Stimulated activated CD4-positive, alpha-beta T cell treated with anti-CD3 and anti-CD28 coated beads, Interleukin-4, amount 100 ng/mL, for 24 hours (primary cell): ENCODE measurements at regions not wholly inside any gene's neighbourhood (a gene's known extent, or its start where the extent isn't known, plus 50 kb on each side); places are given as distances from the start of the nearest gene placed in this dataset.
"Not testable (repeated sequence)": the region's sequence is repeated elsewhere in the genome, so short reads cannot be mapped to it uniquely, and the experiment has no call there.

ENCODE experiments used
- DNase-seq: peaks from one replicate; pipeline ENCODE4 v3.0.0-alpha.2; 2020

DNA sequence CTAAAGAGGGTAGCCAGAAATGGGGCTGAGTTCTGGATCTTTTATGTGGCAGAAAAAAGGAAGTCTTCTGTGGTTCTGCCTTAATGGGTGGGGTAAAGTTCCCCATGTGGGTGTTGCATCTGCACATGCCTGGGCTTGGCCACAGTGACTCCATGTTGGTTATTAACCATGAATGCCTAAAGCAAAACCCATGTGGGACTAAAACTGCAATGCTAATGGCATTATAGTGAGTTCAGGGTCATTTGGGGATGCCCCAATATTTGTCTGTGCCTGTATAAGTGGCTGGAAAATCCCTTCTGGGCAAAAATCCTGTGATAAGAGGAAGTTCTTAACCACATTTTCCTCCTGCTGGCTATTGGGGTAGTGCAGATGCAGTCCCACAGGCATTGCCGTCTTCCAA, 857.4 kb downstream of the FAT4 start:
- no peak for DNase-seq

DNA sequence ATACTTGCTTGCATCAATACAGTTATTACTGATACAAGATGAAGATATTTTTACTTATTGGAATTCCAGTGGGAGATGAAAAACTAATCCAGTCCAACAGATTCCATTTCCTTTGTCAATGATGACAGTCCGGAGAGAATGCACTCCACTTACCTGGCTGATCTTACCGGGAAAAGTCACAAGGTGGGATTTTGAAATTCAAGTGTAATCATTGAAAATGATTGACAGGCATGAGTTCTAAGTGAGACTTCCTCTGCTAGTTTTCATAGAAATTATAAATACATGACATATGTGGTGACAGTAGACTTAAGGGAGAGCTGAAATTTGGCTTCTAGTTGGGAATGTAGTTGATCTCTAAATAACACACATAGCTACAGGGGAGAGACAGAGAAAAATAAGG, 859.9 kb downstream of the FAT4 start:
- DNase-seq, result no peak

DNA sequence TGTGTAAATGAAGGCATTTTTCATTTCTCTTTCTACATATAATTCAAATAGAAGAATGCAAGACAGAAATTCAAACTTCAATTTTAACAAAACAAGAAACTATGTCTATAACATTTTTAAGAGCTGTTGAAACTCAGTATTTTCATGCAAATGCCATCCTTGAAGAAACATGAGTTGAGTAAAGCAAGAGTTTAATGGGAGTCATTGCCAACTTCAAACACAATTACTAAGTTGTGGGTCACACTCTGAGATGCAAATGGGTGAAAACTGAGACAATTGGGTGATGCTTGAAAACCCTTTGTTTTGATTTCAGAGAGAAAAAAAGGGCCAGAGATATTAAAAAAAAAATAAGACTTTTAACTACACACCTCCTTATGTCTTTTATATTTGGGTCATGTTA, 865.9 kb downstream of the FAT4 start:
- DNase-seq, result no peak

DNA sequence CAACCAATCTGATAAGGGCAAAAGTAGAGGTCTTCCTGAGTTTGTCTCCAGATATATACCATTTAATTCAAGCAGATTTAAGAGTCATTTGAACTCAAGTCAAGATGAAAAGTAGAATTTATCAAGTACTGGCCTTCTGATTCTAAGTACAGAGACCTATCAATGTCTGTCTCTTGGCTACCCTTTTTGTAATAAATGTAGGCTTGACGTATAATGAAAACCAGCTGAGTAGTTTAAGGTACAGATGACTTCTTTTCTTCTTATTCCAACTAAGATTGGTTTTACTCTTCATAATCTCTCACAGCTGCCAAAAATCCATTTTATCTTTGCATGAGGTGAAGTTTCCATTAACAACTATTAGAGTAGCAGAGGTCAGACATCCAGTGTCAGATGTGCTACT, 867.6 kb downstream of the FAT4 start:
- DNase-seq, result no peak

DNA sequence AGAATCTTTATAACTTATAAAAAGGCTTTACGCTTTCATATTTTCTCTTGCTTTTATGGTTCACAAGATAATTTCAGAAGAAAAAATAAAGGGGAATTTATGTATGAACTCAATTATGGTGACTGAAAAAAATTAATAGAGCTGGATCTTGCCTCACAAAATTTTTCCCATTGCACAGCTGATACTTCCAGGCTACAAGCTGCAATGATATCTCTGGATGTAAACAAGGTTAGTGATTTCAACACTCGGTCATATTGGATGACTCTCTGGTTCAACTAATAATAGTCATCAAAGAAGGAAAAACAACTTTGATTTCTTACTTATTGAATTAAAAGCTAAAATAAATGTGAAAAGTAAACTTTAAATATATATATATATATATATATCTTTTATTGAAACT, 868.0 kb downstream of the FAT4 start:
- DNase-seq, result no peak

DNA sequence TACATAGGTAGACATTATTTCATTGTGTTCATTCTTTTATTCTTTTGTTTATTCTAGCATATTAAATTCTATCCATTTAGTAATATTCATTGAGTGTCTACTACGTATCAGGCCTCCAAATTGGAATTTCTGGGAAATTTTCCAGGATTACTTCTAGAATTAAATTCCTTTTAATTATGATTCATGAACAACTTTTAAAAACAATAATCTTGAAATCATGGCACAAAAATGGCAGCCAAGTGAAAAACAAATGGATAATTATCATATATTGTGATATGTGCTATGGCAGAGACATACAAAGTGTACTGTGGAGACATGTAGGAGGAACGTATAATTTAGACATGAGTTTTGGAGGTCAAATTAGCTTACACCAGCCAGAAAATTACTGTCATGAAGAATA, 868.5 kb downstream of the FAT4 start:
- DNase-seq, result no peak

DNA sequence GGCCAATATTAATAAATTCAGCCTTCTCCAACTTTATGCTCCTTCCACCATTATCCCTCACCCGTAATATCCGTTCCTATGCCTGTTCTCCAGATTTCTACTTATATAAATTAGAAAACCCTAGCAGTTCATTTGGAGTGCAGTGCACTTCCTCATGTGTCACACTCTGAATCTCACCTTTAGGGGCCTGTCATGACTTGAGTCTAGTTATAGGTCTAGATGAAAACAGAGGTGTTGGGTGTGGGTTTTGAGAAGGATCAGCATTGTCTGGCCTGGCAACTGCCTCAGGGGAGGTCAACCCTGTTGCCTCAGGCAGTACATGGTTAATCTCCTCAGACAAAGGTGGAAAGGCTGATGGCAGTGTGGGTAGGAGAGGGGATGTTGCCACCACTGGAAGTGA, 876.8 kb downstream of the FAT4 start:
- DNase-seq, result no peak

DNA sequence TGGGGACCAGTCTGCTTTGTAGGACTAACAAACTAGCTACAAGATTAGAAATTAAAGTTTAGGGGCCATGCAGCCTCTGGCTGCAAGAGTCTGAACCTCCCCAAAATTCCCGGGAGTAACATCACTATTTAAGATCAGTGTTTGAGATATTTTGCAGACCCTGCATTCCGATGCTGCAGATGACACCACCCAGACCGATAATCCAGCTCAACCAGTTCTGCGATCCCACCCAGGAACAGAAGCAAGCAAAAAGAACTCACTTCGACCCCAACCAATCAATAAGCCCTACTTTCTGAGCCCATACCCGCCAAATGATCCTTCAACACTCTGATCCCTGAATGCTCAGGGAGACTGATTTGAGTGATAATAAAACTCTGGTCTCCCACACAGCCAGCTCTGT, 877.8 kb downstream of the FAT4 start:
- no peak for DNase-seq

DNA sequence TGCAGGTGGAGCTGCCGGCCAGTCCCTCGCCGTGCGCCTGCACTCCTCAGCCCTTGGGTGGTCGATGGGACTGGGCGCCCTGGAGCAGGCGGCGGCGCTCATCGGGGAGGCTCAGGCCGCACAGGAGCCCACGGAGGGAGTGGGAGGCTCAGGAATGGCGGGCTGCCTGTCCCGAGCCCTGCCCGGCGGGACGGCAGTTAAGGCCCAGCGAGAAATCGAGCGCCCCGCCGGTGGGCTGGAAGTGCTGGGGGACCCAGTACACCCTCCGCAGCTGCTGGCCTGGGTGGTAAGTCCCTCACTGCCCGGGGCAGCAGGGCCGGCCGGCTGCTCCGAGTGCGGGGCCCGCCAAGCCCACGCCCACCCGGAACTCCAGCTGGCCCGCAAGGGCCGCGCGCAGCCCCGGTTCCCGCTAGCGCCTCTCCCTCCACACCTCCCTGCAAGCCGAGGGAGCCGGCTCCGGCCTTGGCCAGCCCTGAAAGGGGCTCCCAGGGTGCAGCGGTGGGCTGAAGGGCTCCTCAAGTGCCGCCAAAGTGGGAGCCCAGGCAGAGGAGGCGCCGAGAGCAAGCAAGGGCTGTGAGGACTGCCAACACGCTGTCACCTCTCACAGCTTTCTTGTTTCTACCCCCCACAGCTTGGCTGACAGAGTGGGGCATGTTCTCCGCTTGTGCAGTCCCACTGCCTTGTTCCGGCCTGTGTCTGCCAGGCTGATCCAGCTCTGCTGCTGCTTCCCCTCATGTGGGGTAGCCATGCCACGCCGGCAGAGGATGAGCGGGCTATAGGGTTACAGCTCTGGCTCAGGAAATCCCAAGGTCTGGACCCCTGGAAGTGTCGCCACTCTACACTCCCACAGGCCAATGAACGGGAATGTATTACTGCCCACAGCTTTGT, 886.7 kb downstream of the FAT4 start:
- DNase-seq, result not testable (repeated sequence)

DNA sequence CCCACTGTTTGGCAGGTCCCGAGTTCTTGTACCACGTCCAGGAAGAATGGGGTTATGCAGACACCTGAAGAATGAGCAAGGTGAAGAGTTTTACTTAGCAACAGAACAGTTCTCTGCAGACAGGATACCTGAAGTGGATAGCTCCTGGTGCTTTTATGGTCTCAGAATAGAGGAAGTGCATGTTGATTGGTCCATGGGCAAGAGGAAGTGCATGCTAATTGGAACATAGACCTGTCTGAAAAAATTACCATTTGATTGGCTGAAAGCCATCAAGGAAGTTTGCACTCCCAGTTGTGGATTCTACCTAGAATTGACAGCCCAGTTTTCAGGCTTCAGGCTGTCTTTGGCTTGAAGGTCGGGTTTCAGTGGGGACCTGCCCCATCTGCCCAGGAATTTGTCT, 887.5 kb downstream of the FAT4 start:
- DNase-seq, result no peak

DNA sequence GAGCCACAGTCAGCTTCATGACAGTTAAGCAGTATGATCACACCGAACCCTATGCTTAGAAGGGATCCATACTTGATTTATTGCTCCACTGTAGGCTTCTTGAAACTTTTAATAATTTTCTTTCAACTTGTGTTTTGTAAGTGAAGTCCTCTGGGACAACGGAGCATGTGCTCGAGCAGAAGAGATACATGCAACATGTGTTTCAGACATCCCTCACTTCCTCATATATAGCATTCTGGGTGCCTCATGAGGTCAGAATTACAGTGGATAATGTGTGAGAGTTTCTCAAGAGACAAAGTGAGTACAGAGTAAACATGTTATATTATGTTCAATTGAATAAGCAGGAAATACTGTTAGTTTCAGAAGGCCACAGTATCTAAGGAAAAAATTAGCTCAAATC, 893.2 kb downstream of the FAT4 start:
- no peak for DNase-seq

DNA sequence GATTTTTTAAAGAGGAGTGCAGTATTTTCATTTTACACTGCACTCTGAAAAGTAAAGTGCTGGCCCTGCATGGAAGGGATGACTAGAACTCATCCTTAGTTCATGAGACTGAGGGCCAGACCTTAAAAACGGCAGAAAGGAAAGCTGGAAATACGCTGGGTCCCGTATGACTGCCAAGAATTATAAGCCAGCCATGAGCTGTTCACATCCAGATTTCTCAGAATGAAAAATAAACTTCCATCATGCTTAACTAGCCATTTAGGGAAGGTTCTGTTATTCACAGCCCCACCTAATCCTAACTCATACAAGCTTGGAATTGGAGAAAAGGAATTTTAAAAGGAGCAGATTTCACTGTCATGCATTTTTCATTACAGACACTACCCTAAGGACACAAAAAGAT, 894.4 kb downstream of the FAT4 start:
- DNase-seq, result no peak

DNA sequence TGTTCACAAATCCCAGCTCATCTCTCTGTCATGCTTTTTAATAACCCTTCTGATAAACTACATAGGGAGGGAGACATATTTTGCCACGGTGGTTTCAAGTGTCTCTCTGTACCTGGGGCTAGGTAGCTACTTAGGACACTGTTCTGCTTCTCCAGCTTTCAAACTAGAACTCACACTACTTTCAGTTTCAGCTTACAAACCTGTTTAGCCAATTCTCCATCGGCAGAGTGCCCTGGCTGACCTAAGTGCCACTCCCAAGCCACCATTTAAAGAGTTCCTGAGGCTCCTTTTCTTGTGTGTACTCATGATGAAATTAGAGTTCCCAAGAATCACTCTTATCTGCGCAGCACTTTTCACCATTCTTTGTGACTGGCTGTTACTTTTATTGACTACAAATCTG, 899.2 kb downstream of the FAT4 start:
- DNase-seq, result no peak

DNA sequence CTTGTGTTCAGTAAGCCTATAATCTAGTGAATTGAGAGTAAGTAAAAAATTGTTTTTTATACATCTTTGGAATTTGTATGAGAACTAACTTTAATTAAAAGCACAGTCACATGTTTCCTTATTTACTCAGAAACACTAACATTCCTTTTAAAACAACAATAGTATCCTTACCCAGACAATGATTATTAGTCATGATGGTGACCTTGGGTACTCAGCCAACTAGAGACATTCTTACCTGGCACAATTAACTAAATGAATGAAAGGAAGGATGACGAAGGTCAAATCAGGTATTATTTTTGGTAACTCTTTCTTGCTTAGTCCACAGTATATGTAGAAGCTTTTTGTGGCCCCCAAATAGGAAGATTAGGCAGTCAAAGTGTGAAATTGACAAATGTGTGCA, 901.0 kb downstream of the FAT4 start:
- DNase-seq, result no peak

DNA sequence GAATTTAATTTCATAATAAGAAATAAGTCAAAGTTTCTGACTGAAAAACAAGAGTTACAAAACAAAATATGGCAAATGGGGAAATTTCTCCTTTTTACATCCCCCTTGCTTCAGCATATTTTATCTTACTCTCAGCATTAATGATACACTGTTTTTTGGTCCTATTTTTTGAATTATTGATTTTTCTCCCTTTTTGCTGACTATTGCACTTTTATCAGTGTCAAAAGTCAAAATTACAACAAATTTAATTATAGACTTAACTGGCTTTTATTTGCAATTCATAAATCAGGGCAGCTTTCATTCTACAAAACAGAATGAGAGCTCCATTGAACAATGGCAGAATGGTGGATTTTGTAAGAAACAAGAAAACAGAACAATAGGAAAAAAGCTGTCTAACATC, 901.9 kb downstream of the FAT4 start:
- no peak for DNase-seq

DNA sequence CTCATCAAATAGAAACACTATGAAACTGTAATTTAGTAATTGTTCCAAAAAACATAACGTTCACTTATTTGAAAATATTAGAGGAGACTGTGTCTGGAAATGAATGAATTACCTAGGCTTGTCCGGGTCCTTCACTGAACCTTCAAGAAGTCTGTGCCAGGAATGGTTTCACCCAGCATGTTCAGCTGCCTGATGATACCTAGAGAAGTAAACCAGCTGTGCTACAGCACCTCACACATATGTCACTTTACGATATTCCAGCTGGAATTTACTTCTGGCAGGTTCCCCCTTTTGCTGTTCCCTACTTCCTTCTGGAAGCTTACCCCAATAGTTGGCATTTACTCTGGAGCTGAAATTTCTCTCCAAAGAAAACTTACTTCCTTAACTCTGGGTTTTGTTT, 906.5 kb downstream of the FAT4 start:
- no peak for DNase-seq

DNA sequence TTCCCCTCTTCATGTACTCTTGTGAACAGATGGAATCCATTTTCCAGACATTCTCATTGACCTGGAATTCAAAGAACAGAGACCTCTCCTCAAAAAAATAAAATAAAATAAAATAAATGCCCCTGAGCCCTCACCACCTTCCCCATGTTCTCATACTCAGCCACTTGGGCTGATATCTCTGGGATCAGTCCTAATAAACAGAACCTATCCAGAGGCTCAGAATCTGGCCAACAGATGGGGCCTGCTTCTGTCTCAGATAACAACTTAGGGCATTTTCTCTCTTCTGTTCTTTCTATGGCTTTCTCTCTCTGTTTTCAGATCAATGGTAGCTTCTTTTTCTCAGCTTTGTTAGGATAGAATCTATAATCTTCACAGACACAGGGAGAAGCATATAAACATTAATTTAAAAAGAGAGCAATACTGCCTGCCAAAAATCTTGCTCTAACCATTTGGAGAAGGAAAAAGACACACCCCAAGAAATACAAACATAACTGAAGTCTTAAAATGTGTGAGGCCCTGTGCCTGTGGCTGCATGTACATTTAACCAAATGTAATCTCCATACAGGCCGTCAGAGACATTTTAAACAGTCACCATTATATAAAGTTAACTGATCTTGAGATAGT, 907.1 kb downstream of the FAT4 start:
- DNase-seq, result no peak

DNA sequence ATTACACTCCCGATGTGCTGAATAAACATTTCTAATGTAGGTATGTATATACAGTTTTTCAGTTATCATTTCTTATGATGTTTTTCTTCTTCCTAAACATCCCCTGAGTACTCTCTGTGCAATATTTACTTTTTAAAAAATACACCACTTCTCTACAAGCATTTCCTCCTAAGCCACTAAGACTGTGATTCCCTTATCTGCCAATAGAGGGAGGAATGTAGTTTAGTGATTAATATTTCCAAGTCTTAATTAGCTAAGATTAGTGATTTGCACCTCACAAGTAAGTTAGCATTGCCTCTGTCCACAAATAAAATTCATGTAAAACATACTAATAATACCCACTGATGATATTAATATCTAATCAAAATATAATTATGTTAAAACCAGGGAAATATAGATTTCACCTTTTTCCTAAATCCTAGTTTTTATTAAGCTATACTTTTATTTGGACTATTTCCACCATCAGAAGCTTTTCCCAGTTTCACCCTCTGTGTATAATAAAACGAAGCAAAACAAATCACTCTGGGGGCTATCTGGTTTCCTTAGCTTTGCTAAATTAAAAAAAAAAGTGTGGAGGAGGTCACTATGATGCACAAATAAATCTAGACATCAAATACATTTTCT, 909.1 kb downstream of the FAT4 start:
- DNase-seq, result no peak

DNA sequence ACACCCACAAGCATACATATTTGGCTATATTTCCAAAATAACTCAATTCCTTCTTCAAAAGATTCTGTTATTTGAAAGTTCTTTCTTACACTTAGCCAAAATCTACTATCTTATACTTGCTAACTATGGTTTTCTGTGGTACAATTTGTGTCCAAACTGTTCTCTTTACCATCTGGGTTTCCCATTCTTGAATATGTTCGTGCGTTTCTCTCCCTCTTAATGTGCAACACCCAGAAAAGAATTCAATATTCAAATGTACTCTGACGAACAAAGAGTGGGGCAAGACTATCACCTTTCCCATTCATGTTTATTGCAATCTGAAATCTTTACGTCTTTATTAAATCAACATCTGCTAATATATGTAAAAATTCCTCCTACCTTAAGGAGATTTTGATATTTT, 912.7 kb downstream of the FAT4 start:
- DNase-seq, result no peak

DNA sequence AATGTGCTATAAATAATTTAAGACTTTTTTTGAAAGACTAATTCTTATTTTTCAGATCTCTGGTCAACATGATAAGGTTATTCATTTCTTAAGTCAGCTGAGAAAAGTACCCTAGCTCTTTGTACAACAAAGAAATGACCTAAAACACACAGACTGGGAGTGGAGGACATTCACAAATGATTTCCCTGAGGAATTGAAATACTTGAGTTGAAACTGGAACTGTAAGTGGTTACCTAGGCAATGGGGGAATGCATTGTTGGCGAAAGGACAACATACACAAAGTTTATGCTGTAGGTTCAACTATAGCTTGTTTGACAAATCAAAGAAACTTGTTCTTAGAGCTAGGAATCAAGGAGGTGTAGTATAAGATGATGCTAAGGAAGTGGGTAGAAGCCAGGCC, 915.5 kb downstream of the FAT4 start:
- no peak for DNase-seq

DNA sequence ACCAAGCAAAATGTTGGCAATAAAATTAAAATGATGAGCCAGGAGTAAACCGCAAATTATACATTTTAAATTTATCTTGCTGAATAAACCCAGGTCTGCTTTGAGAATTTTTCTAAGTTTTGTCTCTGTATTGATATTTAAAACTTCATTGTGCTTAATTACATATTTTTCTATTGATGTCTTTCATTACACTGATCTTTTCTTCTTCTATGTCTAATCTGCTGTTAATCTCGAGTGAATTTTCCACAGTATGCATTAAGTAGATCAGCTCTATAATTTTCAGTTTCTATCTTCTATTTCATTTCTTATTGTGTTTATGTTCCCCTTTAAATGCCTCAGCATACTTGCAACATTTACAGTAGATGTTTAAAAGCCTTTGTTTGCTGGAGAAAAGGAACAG, 918.7 kb downstream of the FAT4 start:
- DNase-seq, result no peak

DNA sequence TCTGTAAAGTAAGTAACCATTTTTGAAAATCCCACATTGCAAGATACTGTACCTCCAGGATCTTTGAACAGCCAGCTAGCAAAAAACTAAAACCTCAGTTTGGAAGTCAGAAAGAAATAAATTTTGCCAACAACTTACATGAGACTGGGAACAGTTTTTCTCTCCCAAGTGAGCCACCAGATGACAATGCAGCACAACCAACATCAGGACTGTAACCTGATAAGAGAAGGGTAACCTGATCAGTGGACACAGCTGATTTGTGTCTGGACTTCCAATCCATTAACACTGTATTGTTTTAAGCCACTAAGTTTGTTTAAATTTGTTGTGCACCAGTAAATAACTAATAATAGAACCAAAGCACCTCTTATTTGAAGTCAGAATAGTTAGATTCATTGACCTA, 923.3 kb downstream of the FAT4 start:
- no peak for DNase-seq

DNA sequence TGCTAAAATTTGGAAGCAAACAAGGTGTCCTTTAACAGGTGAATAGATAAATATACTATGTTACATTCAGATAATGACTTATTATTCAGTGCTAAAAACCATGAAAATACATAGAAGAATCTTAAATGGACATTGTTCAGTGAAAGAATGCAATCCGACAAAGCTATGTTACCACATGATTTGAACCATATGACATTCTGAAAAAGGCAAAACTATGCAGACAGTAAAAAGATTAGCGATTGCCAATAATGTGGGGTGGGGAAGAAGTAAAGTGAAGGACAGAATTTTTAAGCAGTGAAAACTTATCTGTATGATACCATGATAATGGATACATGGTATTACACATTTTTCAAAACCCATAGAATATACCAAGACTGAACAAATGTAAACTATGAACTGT, 926.9 kb downstream of the FAT4 start:
- DNase-seq, result no peak

DNA sequence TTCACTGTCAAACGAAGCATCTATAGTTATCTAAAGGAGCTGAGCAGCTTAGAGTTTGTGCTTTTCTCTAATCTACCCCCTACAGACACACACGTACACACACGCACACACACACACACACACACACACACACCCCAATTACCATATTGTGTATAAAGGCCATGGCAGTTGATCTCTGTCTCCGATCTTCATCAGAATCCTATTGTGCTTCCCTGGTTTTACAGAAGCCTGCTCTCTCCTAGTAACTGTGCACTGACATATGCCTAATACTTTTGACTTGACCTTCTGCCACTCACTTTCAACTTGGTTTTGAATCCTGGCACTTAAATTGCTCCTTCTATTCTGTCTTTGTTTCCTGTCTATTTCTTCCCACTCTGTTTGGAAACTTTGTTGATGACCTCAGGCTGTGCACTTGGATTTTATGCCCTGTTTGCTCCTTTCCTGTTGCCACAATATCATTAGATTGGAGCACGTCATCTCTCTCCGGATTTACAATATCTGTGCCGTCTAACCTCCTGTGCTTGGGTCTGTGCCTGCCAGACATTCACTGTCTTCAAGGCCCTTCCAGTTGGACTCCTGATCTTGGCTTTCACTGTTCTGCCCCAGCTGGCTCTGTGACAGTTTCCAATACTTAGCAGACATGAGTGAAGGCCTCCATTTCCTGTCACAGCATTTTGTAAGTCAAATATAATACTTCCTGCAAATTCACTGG, 928.1 kb downstream of the FAT4 start:
- DNase-seq, result no peak
